A673 (cell line): ENCODE measurements at regions not wholly inside any gene's neighbourhood (a gene's known extent, or its start where the extent isn't known, plus 50 kb on each side); places are given as distances from the start of the nearest gene placed in this dataset.

ENCODE experiments used
- BruUV-seq: library from RNA; stranded (reverse); fragments of 400-500 nt; replicated peaks from 2 replicates; lab custom pipeline; 2021; lab: Mats Ljungman, UMichigan
- CTCF ChIA-PET: fragments of 300-600 bp; sonication (Branson Sonifier 250); formaldehyde crosslinking; loops from one replicate; lab custom pipeline; 2022; ENCODE audit warnings: antibody characterized with exemption; lab: Charles Lee
- POLR2A ChIA-PET: fragments of 300-600 bp; sonication (Branson Sonifier 250); formaldehyde crosslinking; loops from one replicate; lab custom pipeline; 2022; ENCODE audit warnings: antibody characterized with exemption; ENCODE audit not compliant: low non-redundant PET; lab: Charles Lee
- DNase-seq: peaks from one replicate; pipeline ENCODE4 v3.0.0-alpha.2; 2015; ENCODE audit warnings: low spot score
- H3K27ac ChIP-seq: fragments of 200-600 bp; sonication (generic); 2 replicates; pipeline ENCODE4 v1.5.1; 2016; ENCODE audit warnings: mixed run types, low read depth, mild to moderate bottlenecking, mixed read lengths, antibody characterized with exemption, low read length; ENCODE audit not compliant: poor library complexity, severe bottlenecking
- H3K27me3 ChIP-seq: fragments of 200-600 bp; sonication (generic); replicated peaks from 2 replicates; pipeline ENCODE4 v1.6.1; 2017; ENCODE audit warnings: mixed run types, low read depth, mild to moderate bottlenecking, mixed read lengths, antibody characterized with exemption, low read length; ENCODE audit not compliant: insufficient read depth, poor library complexity
- H3K36me3 ChIP-seq: fragments of 200-600 bp; sonication (generic); 2 replicates; pipeline ENCODE4 v1.6.1; 2016; ENCODE audit warnings: mixed run types, mild to moderate bottlenecking, mixed read lengths, antibody characterized with exemption, low read length; ENCODE audit not compliant: insufficient read depth, poor library complexity, severe bottlenecking
- H3K4me1 ChIP-seq: fragments of 200-600 bp; sonication (generic); 2 replicates; pipeline ENCODE4 v1.6.1; 2017; ENCODE audit warnings: mixed run types, mild to moderate bottlenecking, mixed read lengths, antibody characterized with exemption, low read length; ENCODE audit not compliant: insufficient read depth, poor library complexity, severe bottlenecking
- H3K4me3 ChIP-seq: fragments of 200-600 bp; sonication (generic); 2 replicates; pipeline ENCODE4 v1.5.1; 2016; ENCODE audit warnings: low read depth, mixed run types, mild to moderate bottlenecking, mixed read lengths, low read length; ENCODE audit not compliant: poor library complexity, severe bottlenecking
- H3K9me3 ChIP-seq: fragments of 200-600 bp; sonication (generic); 2 replicates; pipeline ENCODE4 v1.6.1; 2016; ENCODE audit warnings: mixed run types, low read depth, mild to moderate bottlenecking, mixed read lengths, antibody characterized with exemption, low read length; ENCODE audit not compliant: poor library complexity, severe bottlenecking
- CTCF ChIP-seq: fragments of 300-800, 200-600 bp; sonication (generic); conservative IDR thresholded peaks from 2 replicates; pipeline ENCODE4 v1.5.1; 2017; ENCODE audit warnings: low read depth, mild to moderate bottlenecking, antibody characterized with exemption, low read length, moderate library complexity, mixed read lengths
- EZH2 ChIP-seq: fragments of 200-600 bp; sonication (generic); IDR thresholded peaks from 2 replicates; pipeline ENCODE4 v1.6.1; 2017; ENCODE audit warnings: borderline replicate concordance, low read depth, mild to moderate bottlenecking, mixed read lengths, antibody characterized with exemption, low read length; ENCODE audit not compliant: poor library complexity, severe bottlenecking
- intact Hi-C: fragments of 100-400 bp; cut with micrococcal nuclease; formaldehyde crosslinking; loops from one replicate; pipeline ENCODE4 v1.10.0; 2022; ENCODE audit not compliant: unreplicated experiment

DNA sequence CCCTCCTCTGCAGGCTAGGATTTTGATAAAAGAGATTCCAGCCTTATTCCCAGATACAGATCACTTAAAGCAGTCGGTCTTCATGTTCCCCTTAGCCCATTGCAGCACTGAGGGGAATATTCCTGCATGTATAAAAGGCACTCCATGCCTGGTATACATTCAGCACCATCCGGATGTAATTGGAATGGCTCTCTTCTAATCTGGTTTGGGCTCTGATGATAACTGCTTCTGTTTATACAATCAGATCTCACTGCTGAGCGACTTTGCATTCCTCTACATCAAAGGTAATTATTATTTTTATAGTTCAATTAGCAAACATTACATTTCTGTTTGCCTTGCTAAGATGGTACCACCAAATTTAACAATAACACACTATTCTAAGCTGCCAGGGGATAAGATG is 746.9 kb upstream of the CELF4 start:
- intact Hi-C loops, result no loop called here

GRCh38 chr18:38310936-38311335 is 745.3 kb upstream of the CELF4 start:
- H3K9me3 ChIP-seq, result no peaks in the 10 kb centered on the region
- no peak overlapping the region for H3K27ac ChIP-seq
- ChIA-PET POLR2A (no interaction called here), CTCF (no interaction called here)
- no peaks in the 10 kb centered on the region for H3K27me3 ChIP-seq
- no TSS peak for BruUV-seq
- DNase-seq, result no peak
- H3K4me1 ChIP-seq, result no peaks in the 10 kb centered on the region
- TF ChIP-seq CTCF (no peak), EZH2 (no peak)
- no peak overlapping the region for H3K4me3 ChIP-seq
- no peaks in the 10 kb centered on the region for H3K36me3 ChIP-seq
- intact Hi-C loops, result no loop called here

More for the DNA sequence above, 746.9 kb upstream of the CELF4 start:
- Histone ChIP-seq H3K4me3 (no peak overlapping the region), H3K27ac (no peak overlapping the region), H3K27me3 (no peaks in the 10 kb centered on the region), H3K9me3 (no peaks in the 10 kb centered on the region), H3K36me3 (no peaks in the 10 kb centered on the region), H3K4me1 (no peaks in the 10 kb centered on the region)
- no TSS peak for BruUV-seq
- DNase-seq, result no peak
- TF ChIP-seq CTCF (no peak), EZH2 (no peak)
- CTCF ChIA-PET, result no interaction called here
- POLR2A ChIA-PET, result no interaction called here

DNA sequence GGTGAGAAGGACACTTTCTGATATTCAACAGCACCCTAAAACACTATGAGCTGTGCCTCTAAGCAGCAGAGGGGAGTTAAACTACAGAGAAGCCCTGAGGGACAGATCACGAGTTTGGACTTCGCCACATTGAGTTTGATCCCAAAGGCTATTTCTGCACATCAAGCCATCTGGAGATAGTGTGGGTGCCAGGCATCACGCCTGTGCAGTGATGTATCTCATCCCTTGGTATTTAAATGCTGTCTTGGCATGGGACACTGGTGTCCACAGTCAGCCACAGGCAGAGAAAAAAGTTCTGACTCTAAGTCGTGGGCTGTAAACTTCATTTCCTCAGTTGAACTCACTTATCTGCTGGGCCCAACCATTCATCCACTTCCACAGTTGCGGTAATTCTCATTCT is 742.3 kb upstream of the CELF4 start:
- POLR2A ChIA-PET, result no interaction called here
- TF ChIP-seq EZH2 (no peak), CTCF (no peak)
- no peak for DNase-seq
- H3K36me3 ChIP-seq, result no peaks in the 10 kb centered on the region
- CTCF ChIA-PET, result no interaction called here
- no peaks in the 10 kb centered on the region for H3K4me1 ChIP-seq
- H3K27ac ChIP-seq, result no peak overlapping the region
- no TSS peak for BruUV-seq
- intact Hi-C loops, result no loop called here
- no peak overlapping the region for H3K4me3 ChIP-seq
- no peaks in the 10 kb centered on the region for H3K9me3 ChIP-seq
- no peaks in the 10 kb centered on the region for H3K27me3 ChIP-seq
